NCI-H345 treated with DMSO at 0.1 percent for 48 hours (cell line): ENCODE measurements at regions not wholly inside any gene's neighbourhood (a gene's known extent, or its start where the extent isn't known, plus 50 kb on each side); places are given as distances from the start of the nearest gene placed in this dataset.
"Not testable (repeated sequence)": the region's sequence is repeated elsewhere in the genome, so short reads cannot be mapped to it uniquely, and the experiment has no call there.

Source experiments
- DNase-seq: peaks from one replicate; lab custom pipeline; 2025; ENCODE audit not compliant: unreplicated experiment; lab: John Stamatoyannopoulos, UW

GRCh38 chr3:27559835-27560234 is 75.7 kb upstream of the SLC4A7 start:
- DNase-seq = no peak

- no peak for DNase-seq
These were observed 75.2 kb upstream of the SLC4A7 start for GRCh38 chr3:27559381-27559780.

GRCh38 chr3:27557411-27557810 is 73.2 kb upstream of the SLC4A7 start:
- no peak for DNase-seq

GRCh38 chr3:27556887-27557286 is 72.7 kb upstream of the SLC4A7 start:
- DNase-seq = no peak

- no peak for DNase-seq
These were observed 70.5 kb upstream of the SLC4A7 start for GRCh38 chr3:27554706-27555105.

GRCh38 chr3:27553886-27554540 is 69.8 kb upstream of the SLC4A7 start:
- no peak for DNase-seq

GRCh38 chr3:27552708-27553107 is 68.5 kb upstream of the SLC4A7 start:
- DNase-seq = not testable (repeated sequence)

GRCh38 chr3:27551413-27551812 is 67.2 kb upstream of the SLC4A7 start:
- DNase-seq = not testable (repeated sequence)

GRCh38 chr3:27545061-27545460 is 60.9 kb upstream of the SLC4A7 start:
- no peak for DNase-seq

GRCh38 chr3:27544372-27544865 is 60.2 kb upstream of the SLC4A7 start:
- no peak for DNase-seq

- no peak for DNase-seq
These were observed 58.3 kb upstream of the SLC4A7 start for GRCh38 chr3:27542476-27542875.

- no peak for DNase-seq
These were observed 56.0 kb upstream of the SLC4A7 start for GRCh38 chr3:27540231-27540630.

- DNase-seq = no peak
These were observed 52.3 kb upstream of the SLC4A7 start for GRCh38 chr3:27536491-27536890.

GRCh38 chr3:27535809-27536392 is 51.7 kb upstream of the SLC4A7 start:
- no peak for DNase-seq

GRCh38 chr3:27533718-27534573 is 49.8 kb upstream of the SLC4A7 start:
- no peak for DNase-seq
